Non-pigmented ciliary epithelial cell (primary cell): ENCODE measurements at regions not wholly inside any gene's neighbourhood (a gene's known extent, or its start where the extent isn't known, plus 50 kb on each side); places are given as distances from the start of the nearest gene placed in this dataset.
A peak's percentile ranks its signal among the peaks of the same experiment; 100 is the strongest.
"Not testable (repeated sequence)": the region's sequence is repeated elsewhere in the genome, so short reads cannot be mapped to it uniquely, and the experiment has no call there.

Experiments
- DNase-seq: peaks from one replicate; pipeline ENCODE4 v3.0.0-alpha.2; 2010; ENCODE audit warnings: low read depth

- DNase-seq, result no peak
Observed at GRCh38 chr6:145074805-145075204, 660.5 kb downstream of the EPM2A start.

GRCh38 chr6:145075425-145075824, 659.9 kb downstream of the EPM2A start:
- DNase-seq, result no peak

GRCh38 chr6:145076115-145076841, 659.0 kb downstream of the EPM2A start:
- no peak for DNase-seq

GRCh38 chr6:145077382-145077781, 657.9 kb downstream of the EPM2A start:
- DNase-seq, result no peak

- no peak for DNase-seq
Observed at GRCh38 chr6:145080651-145081050, 654.7 kb downstream of the EPM2A start.

- no peak for DNase-seq
Observed at GRCh38 chr6:145081677-145082076, 653.6 kb downstream of the EPM2A start.

GRCh38 chr6:145082359-145082758, 653.0 kb downstream of the EPM2A start:
- DNase-seq, result no peak

GRCh38 chr6:145086197-145086596, 649.1 kb downstream of the EPM2A start:
- no peak for DNase-seq

- DNase-seq, result peak; percentile 55
Observed at GRCh38 chr6:145087034-145087433, 648.3 kb downstream of the EPM2A start.

GRCh38 chr6:145090801-145091585, 644.3 kb downstream of the EPM2A start:
- DNase-seq, result no peak

GRCh38 chr6:145091586-145092142, 643.7 kb downstream of the EPM2A start:
- no peak for DNase-seq

GRCh38 chr6:145092554-145092953, 642.8 kb downstream of the EPM2A start:
- no peak for DNase-seq

- no peak for DNase-seq
Observed at GRCh38 chr6:145093226-145093625, 642.1 kb downstream of the EPM2A start.

GRCh38 chr6:145096846-145097245, 638.5 kb downstream of the EPM2A start:
- DNase-seq, result no peak

GRCh38 chr6:145098127-145098526, 637.2 kb downstream of the EPM2A start:
- not testable (repeated sequence) for DNase-seq

GRCh38 chr6:145099713-145100112, 635.6 kb downstream of the EPM2A start:
- no peak for DNase-seq

GRCh38 chr6:145110109-145110508, 625.2 kb downstream of the EPM2A start:
- no peak for DNase-seq

GRCh38 chr6:145111407-145111806, 623.9 kb downstream of the EPM2A start:
- DNase-seq, result not testable (repeated sequence)

GRCh38 chr6:145112711-145113148, 622.6 kb downstream of the EPM2A start:
- DNase-seq, result no peak

- no peak for DNase-seq
Observed at GRCh38 chr6:145115638-145116037, 619.7 kb downstream of the EPM2A start.

- DNase-seq, result no peak
Observed at GRCh38 chr6:145116591-145117178, 618.6 kb downstream of the EPM2A start.

- no peak for DNase-seq
Observed at GRCh38 chr6:145118224-145118623, 617.1 kb downstream of the EPM2A start.

GRCh38 chr6:145119081-145119480, 616.2 kb downstream of the EPM2A start:
- DNase-seq, result no peak
